ENCODE measurements at regions not wholly inside any gene's neighbourhood (a gene's known extent, or its start where the extent isn't known, plus 50 kb on each side); places are given as distances from the start of the nearest gene placed in this dataset.

- POLR2A ChIA-PET: interaction anchor here (1.2 kb wide), 1 partner anchor 13 kb away, joined by 3 read pairs; no protein-coding TSS in a partner anchor
- 69% methylated on average over 3 of the region's 3 CpGs for WGBS (ENCODE audit: low lambda C conversion rate)
- no peak for DNase-seq
- H3K27ac ChIP-seq (ENCODE audit: low read depth in 2 of 2, low read length in 1 of 2): no peak overlapping the region
- no peak overlapping the region for H2AFZ ChIP-seq (ENCODE audit: low read depth)
- H3K36me3 ChIP-seq (replicated peaks in 1 of 2; ENCODE audit: control insufficient read depth in 1 of 2, insufficient read depth in 2 of 2, low read length in 1 of 2): no peaks in the 10 kb centered on the region
- H3F3A ChIP-seq (replicated peaks; ENCODE audit: insufficient read depth): no peaks in the 10 kb centered on the region
- H3K9me2 ChIP-seq: no peaks in the 10 kb centered on the region
- no peak overlapping the region for H3K4me3 ChIP-seq (ENCODE audit: low read depth in 2 of 2, low read length in 1 of 2)
- H3K27me3 ChIP-seq (ENCODE audit: insufficient read depth): no peaks in the 10 kb centered on the region
- H3K79me2 ChIP-seq (ENCODE audit: insufficient read depth): no peaks in the 10 kb centered on the region
- H3K4me2 ChIP-seq: no peak overlapping the region
- no peaks in the 10 kb centered on the region for H3K4me1 ChIP-seq (ENCODE audit: control insufficient read depth in 1 of 2, insufficient read depth in 2 of 2, low read depth in 1 of 2, low read length in 1 of 2)
- CTCF ChIA-PET: no interaction called here
- no peak for TF ChIP-seq EP300 (IDR thresholded peaks at IDR 0.05; ENCODE audit: borderline replicate concordance in 1 of 2, low read depth in 1 of 2, low read length in 1 of 2)
- no peak for TF ChIP-seq REST (IDR thresholded peaks at IDR 0.05; ENCODE audit: low read depth, low read length)
- TF ChIP-seq TEAD4 (IDR thresholded peaks at IDR 0.05; ENCODE audit: borderline replicate concordance, insufficient read depth): no peak
- no peak for TF ChIP-seq POLR2AphosphoS5 (IDR thresholded peaks at IDR 0.05; ENCODE audit: low read depth, low read length)
- no peak for TF ChIP-seq GATA2 (CRISPR knock-in tag; IDR thresholded peaks at IDR 0.05)
- no peak for TF ChIP-seq TCF12 (IDR thresholded peaks at IDR 0.05)
- no peak for TF ChIP-seq FOXM1 (IDR thresholded peaks at IDR 0.05; ENCODE audit: low read depth)
- no peak for TF ChIP-seq TAF1 (IDR thresholded peaks at IDR 0.05; ENCODE audit: borderline replicate concordance, low read depth, low read length)
- TF ChIP-seq USF1 (IDR thresholded peaks at IDR 0.05; ENCODE audit: borderline replicate concordance, low read depth): no peak
- TF ChIP-seq NFIC (IDR thresholded peaks at IDR 0.05; ENCODE audit: borderline replicate concordance): no peak
- no peak for TF ChIP-seq GABPA (IDR thresholded peaks at IDR 0.05; ENCODE audit: low read depth)
- TF ChIP-seq SMC3 (IDR thresholded peaks at IDR 0.05; ENCODE audit: low read depth, low read length): no peak
- no peak for TF ChIP-seq YY1 (IDR thresholded peaks at IDR 0.05; ENCODE audit: low read depth)
- no peak for TF ChIP-seq MAX (IDR thresholded peaks at IDR 0.05; ENCODE audit: low read depth)
- H4K20me1 ChIP-seq (ENCODE audit: insufficient read depth): no peaks in the 10 kb centered on the region
- no peaks in the 10 kb centered on the region for H3K9me3 ChIP-seq
- no peak overlapping the region for H3K9ac ChIP-seq
Observed at GRCh38 chr6:104396077-104396476, 463.6 kb downstream of the HACE1 start.

- no peaks in the 10 kb centered on the region for H3F3A ChIP-seq (replicated peaks; ENCODE audit: insufficient read depth)
- H3K27me3 ChIP-seq (ENCODE audit: insufficient read depth): no peaks in the 10 kb centered on the region
- H3K9me2 ChIP-seq: no peaks in the 10 kb centered on the region
- no peaks in the 10 kb centered on the region for H3K79me2 ChIP-seq (ENCODE audit: insufficient read depth)
- CTCF ChIA-PET: interaction anchor here (0.6 to 0.9 kb wide), 2 partner anchors 12 to 29 kb away, joined by 3 read pairs; no protein-coding TSS in a partner anchor
- no peak for TF ChIP-seq TEAD4 (IDR thresholded peaks at IDR 0.05; ENCODE audit: borderline replicate concordance, insufficient read depth)
- TF ChIP-seq REST (IDR thresholded peaks at IDR 0.05; ENCODE audit: low read depth, low read length): no peak
- TF ChIP-seq ELF1 (IDR thresholded peaks at IDR 0.05): no peak
- TF ChIP-seq NFIC (IDR thresholded peaks at IDR 0.05; ENCODE audit: borderline replicate concordance): no peak
- no peak for TF ChIP-seq IRF3 (IDR thresholded peaks at IDR 0.05; ENCODE audit: low read depth, low read length)
- TF ChIP-seq EZH2phosphoT487 (IDR thresholded peaks at IDR 0.05; ENCODE audit: borderline replicate concordance, low read depth): no peak
- no peak for TF ChIP-seq MXI1 (IDR thresholded peaks at IDR 0.05; ENCODE audit: low read depth, low read length)
- TF ChIP-seq YY1 (IDR thresholded peaks at IDR 0.05; ENCODE audit: low read depth): no peak
- H3K4me2 ChIP-seq: no peak overlapping the region
- no peak overlapping the region for H3K4me3 ChIP-seq (ENCODE audit: low read depth in 2 of 2, low read length in 1 of 2)
- H2AFZ ChIP-seq (ENCODE audit: low read depth): no peak overlapping the region
- H3K4me1 ChIP-seq (ENCODE audit: control insufficient read depth in 1 of 2, insufficient read depth in 2 of 2, low read depth in 1 of 2, low read length in 1 of 2): no peaks in the 10 kb centered on the region
- WGBS (ENCODE audit: low lambda C conversion rate): 53% methylated on average over 1 of the region's 2 CpGs
- POLR2A ChIA-PET: no interaction called here
- no peaks in the 10 kb centered on the region for H3K36me3 ChIP-seq (replicated peaks in 1 of 2; ENCODE audit: control insufficient read depth in 1 of 2, insufficient read depth in 2 of 2, low read length in 1 of 2)
- DNase-seq: no peak
- no peak overlapping the region for H3K27ac ChIP-seq (ENCODE audit: low read depth in 2 of 2, low read length in 1 of 2)
- no peak overlapping the region for H3K9ac ChIP-seq
- H3K9me3 ChIP-seq: no peaks in the 10 kb centered on the region
- H4K20me1 ChIP-seq (ENCODE audit: insufficient read depth): no peaks in the 10 kb centered on the region
Observed at GRCh38 chr6:104381907-104382306, 477.8 kb downstream of the HACE1 start.
